ENCODE measurements at regions not wholly inside any gene's neighbourhood (a gene's known extent, or its start where the extent isn't known, plus 50 kb on each side); places are given as distances from the start of the nearest gene placed in this dataset.

DNA sequence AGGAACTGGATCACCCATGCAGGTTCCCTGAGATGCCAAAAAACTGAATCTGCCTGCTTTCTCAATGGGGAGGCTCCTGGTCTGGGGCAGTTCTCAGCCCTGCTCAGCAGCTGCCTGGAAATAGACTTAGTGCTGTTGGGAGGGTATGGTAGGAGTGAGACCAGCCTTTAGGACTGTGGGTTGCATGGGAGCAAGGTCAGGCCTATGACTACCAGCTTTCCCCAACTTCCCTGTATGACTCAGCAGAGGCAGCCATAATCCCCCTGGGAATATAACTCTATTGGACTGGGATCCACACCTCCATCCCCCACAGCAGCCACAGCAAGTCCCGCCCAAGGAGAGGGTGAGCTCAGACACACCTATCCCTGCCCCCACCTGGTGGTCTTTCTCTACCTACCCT is 87.0 kb downstream of the CFAP44 start:
- Histone ChIP-seq H3K27me3 (ENCODE audit: control insufficient read depth, low read length) (no peaks in the 10 kb centered on the region), H3K36me3 (ENCODE audit: control insufficient read depth, low read length) (no peaks in the 10 kb centered on the region), H3K4me3 (ENCODE audit: low read length) (no peak overlapping the region), H3K9me3 (ENCODE audit: control insufficient read depth, insufficient read depth, low read length) (no peaks in the 10 kb centered on the region), H3K27ac (ENCODE audit: low read depth, low read length) (no peak overlapping the region), H3K4me1 (ENCODE audit: control insufficient read depth, low read length) (no peaks in the 10 kb centered on the region), H4K20me1 (ENCODE audit: control insufficient read depth, insufficient read depth, low read depth, low read length) (no peaks in the 10 kb centered on the region), H3K9me2 (replicated peaks; ENCODE audit: control insufficient read depth, low read length) (no peaks in the 10 kb centered on the region), H3F3A (ENCODE audit: control insufficient read depth, insufficient read depth) (no peaks in the 10 kb centered on the region), H3K79me2 (ENCODE audit: control insufficient read depth, low read length) (no peaks in the 10 kb centered on the region), H3K4me2 (ENCODE audit: low read length) (no peak overlapping the region)
- no peak for TF ChIP-seq EZH2phosphoT487 (IDR thresholded peaks at IDR 0.05; ENCODE audit: borderline replicate concordance, low read length)
- no peak for TF ChIP-seq CTCF (IDR thresholded peaks at IDR 0.05; ENCODE audit: low read depth, low read length, poor library complexity, severe bottlenecking)

- TF ChIP-seq EZH2phosphoT487 (IDR thresholded peaks at IDR 0.05; ENCODE audit: borderline replicate concordance, low read length) (no peak), CTCF (IDR thresholded peaks at IDR 0.05; ENCODE audit: low read depth, low read length, poor library complexity, severe bottlenecking) (no peak)
- Histone ChIP-seq H3K9me2 (replicated peaks; ENCODE audit: control insufficient read depth, low read length) (no peaks in the 10 kb centered on the region), H3K79me2 (ENCODE audit: control insufficient read depth, low read length) (no peaks in the 10 kb centered on the region), H3K27me3 (ENCODE audit: control insufficient read depth, low read length) (no peaks in the 10 kb centered on the region), H3K27ac (ENCODE audit: low read depth, low read length) (no peak overlapping the region), H3K4me1 (ENCODE audit: control insufficient read depth, low read length) (no peaks in the 10 kb centered on the region), H3K4me2 (ENCODE audit: low read length) (no peak overlapping the region), H4K20me1 (ENCODE audit: control insufficient read depth, insufficient read depth, low read depth, low read length) (no peaks in the 10 kb centered on the region), H3F3A (ENCODE audit: control insufficient read depth, insufficient read depth) (no peaks in the 10 kb centered on the region), H3K9me3 (ENCODE audit: control insufficient read depth, insufficient read depth, low read length) (no peaks in the 10 kb centered on the region), H3K4me3 (ENCODE audit: low read length) (no peak overlapping the region), H3K36me3 (ENCODE audit: control insufficient read depth, low read length) (no peaks in the 10 kb centered on the region)
Measured at GRCh38 chr3:113353678-113354077, 87.6 kb downstream of the CFAP44 start.

GRCh38 chr3:113340785-113341184 is 100.5 kb downstream of the CFAP44 start:
- TF ChIP-seq CTCF (IDR thresholded peaks at IDR 0.05; ENCODE audit: low read depth, low read length, poor library complexity, severe bottlenecking), result no peak
- no peak for TF ChIP-seq EZH2phosphoT487 (IDR thresholded peaks at IDR 0.05; ENCODE audit: borderline replicate concordance, low read length)
- H3K36me3 ChIP-seq (ENCODE audit: control insufficient read depth, low read length), result no peaks in the 10 kb centered on the region
- no peaks in the 10 kb centered on the region for H4K20me1 ChIP-seq (ENCODE audit: control insufficient read depth, insufficient read depth, low read depth, low read length)
- H3K4me1 ChIP-seq (ENCODE audit: control insufficient read depth, low read length), result no peaks in the 10 kb centered on the region
- H3K79me2 ChIP-seq (ENCODE audit: control insufficient read depth, low read length), result no peaks in the 10 kb centered on the region
- no peaks in the 10 kb centered on the region for H3K9me2 ChIP-seq (replicated peaks; ENCODE audit: control insufficient read depth, low read length)
- H3K4me2 ChIP-seq (ENCODE audit: low read length), result no peak overlapping the region
- H3F3A ChIP-seq (ENCODE audit: control insufficient read depth, insufficient read depth), result no peaks in the 10 kb centered on the region
- no peaks in the 10 kb centered on the region for H3K9me3 ChIP-seq (ENCODE audit: control insufficient read depth, insufficient read depth, low read length)
- no peak overlapping the region for H3K4me3 ChIP-seq (ENCODE audit: low read length)
- H3K27me3 ChIP-seq (ENCODE audit: control insufficient read depth, low read length), result no peaks in the 10 kb centered on the region
- no peak overlapping the region for H3K27ac ChIP-seq (ENCODE audit: low read depth, low read length)

All from DOHH2 (cell line).